ENCODE measurements at regions not wholly inside any gene's neighbourhood (a gene's known extent, or its start where the extent isn't known, plus 50 kb on each side); places are given as distances from the start of the nearest gene placed in this dataset.

- POLR2A ChIA-PET: no interaction called here
- no peaks in the 10 kb centered on the region for H3K4me1 Mint-ChIP-seq (ENCODE audit: insufficient read depth, unreplicated experiment)
- intact Hi-C loops (cut with micrococcal nuclease): no loop called here
- H3K27ac Mint-ChIP-seq (ENCODE audit: low read depth, unreplicated experiment): no peak overlapping the region
- peaks cover 47% of the 10 kb centered on the region for H3K9me3 Mint-ChIP-seq (ENCODE audit: unreplicated experiment)
- no peak for TF ChIP-seq CTCF (IDR thresholded peaks at IDR 0.05; ENCODE audit: unreplicated experiment)
- H3K36me3 Mint-ChIP-seq (ENCODE audit: insufficient read depth, unreplicated experiment): no peaks in the 10 kb centered on the region
- H3K4me3 Mint-ChIP-seq (ENCODE audit: unreplicated experiment): no peak overlapping the region
- BruUV-seq (replicated peaks): no TSS peak
- DNase-seq (ENCODE audit: unreplicated experiment): no peak
- no peaks in the 10 kb centered on the region for H3K27me3 Mint-ChIP-seq (ENCODE audit: insufficient read depth, unreplicated experiment)
- CTCF ChIA-PET: interaction anchor here (0.7 kb wide), 1 partner anchor 17 kb away, joined by 3 read pairs; no protein-coding TSS in a partner anchor
Measured at GRCh38 chr16:26211542-26211941, 519.8 kb downstream of the HS3ST4 start.

- Mint-ChIP-seq H3K27me3 (ENCODE audit: insufficient read depth, unreplicated experiment) (no peaks in the 10 kb centered on the region), H3K4me3 (ENCODE audit: unreplicated experiment) (no peak overlapping the region), H3K9me3 (ENCODE audit: unreplicated experiment) (peaks cover 37% of the 10 kb centered on the region), H3K36me3 (ENCODE audit: insufficient read depth, unreplicated experiment) (no peaks in the 10 kb centered on the region), H3K4me1 (ENCODE audit: insufficient read depth, unreplicated experiment) (no peaks in the 10 kb centered on the region), H3K27ac (ENCODE audit: low read depth, unreplicated experiment) (no peak overlapping the region)
- CTCF ChIA-PET: interaction anchor here (0.7 kb wide), 1 partner anchor 121 kb away, joined by 3 read pairs; no protein-coding TSS in a partner anchor
- no peak for DNase-seq (ENCODE audit: unreplicated experiment)
- no TSS peak for BruUV-seq (replicated peaks)
- intact Hi-C loops (cut with micrococcal nuclease): no loop called here
- no peak for TF ChIP-seq CTCF (IDR thresholded peaks at IDR 0.05; ENCODE audit: unreplicated experiment)
- POLR2A ChIA-PET: no interaction called here
Measured at GRCh38 chr16:26212599-26212998, 520.8 kb downstream of the HS3ST4 start.

GRCh38 chr16:26214581-26215174, 522.9 kb downstream of the HS3ST4 start:
- intact Hi-C loops (cut with micrococcal nuclease): no loop called here
- H3K4me3 Mint-ChIP-seq (ENCODE audit: unreplicated experiment): no peak overlapping the region
- ChIA-PET POLR2A (no interaction called here), CTCF (no interaction called here)
- no peak for DNase-seq (ENCODE audit: unreplicated experiment)
- peaks cover 52% of the 10 kb centered on the region for H3K9me3 Mint-ChIP-seq (ENCODE audit: unreplicated experiment)
- no peaks in the 10 kb centered on the region for H3K4me1 Mint-ChIP-seq (ENCODE audit: insufficient read depth, unreplicated experiment)
- H3K27me3 Mint-ChIP-seq (ENCODE audit: insufficient read depth, unreplicated experiment): no peaks in the 10 kb centered on the region
- no TSS peak for BruUV-seq (replicated peaks)
- TF ChIP-seq CTCF (IDR thresholded peaks at IDR 0.05; ENCODE audit: unreplicated experiment): no peak
- no peaks in the 10 kb centered on the region for H3K36me3 Mint-ChIP-seq (ENCODE audit: insufficient read depth, unreplicated experiment)
- no peak overlapping the region for H3K27ac Mint-ChIP-seq (ENCODE audit: low read depth, unreplicated experiment)

- no TSS peak for BruUV-seq (replicated peaks)
- no peaks in the 10 kb centered on the region for H3K27me3 Mint-ChIP-seq (ENCODE audit: insufficient read depth, unreplicated experiment)
- ChIA-PET CTCF (no interaction called here), POLR2A (no interaction called here)
- H3K9me3 Mint-ChIP-seq (ENCODE audit: unreplicated experiment): peaks cover 36% of the 10 kb centered on the region
- no peak overlapping the region for H3K27ac Mint-ChIP-seq (ENCODE audit: low read depth, unreplicated experiment)
- H3K4me1 Mint-ChIP-seq (ENCODE audit: insufficient read depth, unreplicated experiment): no peaks in the 10 kb centered on the region
- no peak for TF ChIP-seq CTCF (IDR thresholded peaks at IDR 0.05; ENCODE audit: unreplicated experiment)
- no peak overlapping the region for H3K4me3 Mint-ChIP-seq (ENCODE audit: unreplicated experiment)
- intact Hi-C loops (cut with micrococcal nuclease): no loop called here
- DNase-seq (ENCODE audit: unreplicated experiment): no peak
- H3K36me3 Mint-ChIP-seq (ENCODE audit: insufficient read depth, unreplicated experiment): no peaks in the 10 kb centered on the region
Measured at GRCh38 chr16:26220894-26221293, 529.1 kb downstream of the HS3ST4 start.

All from MCF 10A (cell line).